HG02588 (cell line): ENCODE measurements at regions not wholly inside any gene's neighbourhood (a gene's known extent, or its start where the extent isn't known, plus 50 kb on each side); places are given as distances from the start of the nearest gene placed in this dataset.

Experiments used
- ATAC-seq: cut with Tn5 transposase; IDR thresholded peaks from one replicate; pipeline ENCODE4 v1.9.1; 2021; ENCODE audit warnings: mild to moderate bottlenecking, moderate library complexity; ENCODE audit not compliant: unreplicated experiment

DNA sequence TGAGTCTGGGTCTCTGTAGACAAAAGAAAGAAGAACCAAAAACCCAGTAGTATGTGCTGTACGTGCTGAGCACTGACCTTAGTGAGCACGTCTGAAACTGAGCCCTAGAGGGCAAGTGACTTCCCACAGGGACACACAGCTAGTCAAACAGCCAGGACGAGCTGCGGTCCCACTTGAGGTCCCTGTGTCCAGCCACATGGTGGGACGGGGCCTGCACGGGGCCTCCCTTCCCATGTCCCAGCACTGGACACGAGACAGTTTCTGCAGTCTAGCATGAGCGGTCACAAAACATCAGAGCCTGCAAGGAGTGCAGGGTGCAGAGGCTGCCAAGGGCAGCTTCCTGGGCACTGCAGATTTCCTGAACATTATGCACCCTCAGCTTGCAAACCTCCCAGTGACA is 121.6 kb downstream of the NCOR2 start:
- ATAC-seq = no peak

DNA sequence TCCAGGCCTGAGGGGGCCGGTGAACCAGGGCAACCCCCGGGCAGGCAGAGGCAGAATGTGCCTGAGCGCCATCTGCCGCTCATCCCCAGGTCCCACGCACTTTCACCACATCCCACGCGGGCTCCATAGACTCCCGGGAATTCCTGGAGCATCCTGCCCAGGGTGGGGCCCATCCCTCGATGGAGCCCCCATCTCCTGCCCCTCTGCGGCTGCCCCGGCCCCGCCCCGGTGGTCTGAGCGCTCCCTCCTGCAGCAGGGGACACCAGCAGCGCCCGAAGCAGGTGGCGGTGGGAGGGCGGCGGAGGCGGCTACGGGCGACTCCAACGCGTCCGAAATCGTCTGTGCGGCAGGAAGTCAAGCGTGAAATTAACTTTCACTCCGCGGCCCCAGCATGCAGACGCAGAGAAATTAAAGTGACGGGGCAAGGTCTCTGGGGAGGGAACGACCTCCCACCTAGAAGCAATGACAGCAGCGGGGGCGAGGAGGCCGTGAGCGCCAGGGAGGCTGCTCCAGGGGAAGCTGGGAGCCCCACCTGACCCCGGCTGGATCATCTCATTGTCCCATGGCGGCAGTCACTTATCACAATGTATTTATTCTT is 122.2 kb downstream of the NCOR2 start:
- ATAC-seq = no peak

DNA sequence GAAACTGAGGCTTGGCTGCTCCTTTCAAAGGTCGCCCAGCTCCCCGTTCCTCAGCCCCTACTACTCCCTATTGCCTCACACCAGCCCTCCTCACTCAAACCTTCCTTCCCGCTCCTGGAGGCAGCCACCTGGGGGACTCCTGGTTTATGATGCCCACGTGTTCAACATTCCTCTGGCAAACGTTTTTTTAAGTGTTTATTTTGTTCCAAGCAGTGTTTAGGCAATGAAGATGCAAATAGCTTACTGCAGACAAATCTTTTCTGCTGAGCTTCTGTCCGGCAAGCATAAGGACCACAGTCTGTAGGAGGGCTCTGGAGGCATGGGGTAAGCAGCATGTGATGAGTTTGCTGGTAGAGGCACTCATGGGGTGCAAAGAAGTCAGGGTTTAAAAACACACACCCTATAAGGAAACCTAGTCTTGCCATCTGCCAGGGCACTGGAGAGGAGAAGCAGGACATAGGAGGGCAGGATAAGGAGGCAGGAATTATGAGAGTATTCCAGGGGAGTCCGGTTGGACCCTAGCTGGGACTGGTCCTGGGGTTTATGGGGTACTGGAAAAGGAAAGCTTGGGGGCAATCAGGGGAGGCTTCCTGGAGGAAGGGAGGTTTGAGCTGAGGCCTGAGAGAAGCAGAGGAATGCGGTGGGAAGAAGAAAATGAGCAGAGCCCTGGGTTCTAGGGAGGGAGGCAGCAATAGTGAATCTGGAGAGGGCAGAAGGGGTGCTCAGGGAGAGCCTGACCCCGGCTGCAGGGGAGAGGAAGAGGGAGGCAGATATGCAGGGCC is 123.3 kb downstream of the NCOR2 start:
- no peak for ATAC-seq

DNA sequence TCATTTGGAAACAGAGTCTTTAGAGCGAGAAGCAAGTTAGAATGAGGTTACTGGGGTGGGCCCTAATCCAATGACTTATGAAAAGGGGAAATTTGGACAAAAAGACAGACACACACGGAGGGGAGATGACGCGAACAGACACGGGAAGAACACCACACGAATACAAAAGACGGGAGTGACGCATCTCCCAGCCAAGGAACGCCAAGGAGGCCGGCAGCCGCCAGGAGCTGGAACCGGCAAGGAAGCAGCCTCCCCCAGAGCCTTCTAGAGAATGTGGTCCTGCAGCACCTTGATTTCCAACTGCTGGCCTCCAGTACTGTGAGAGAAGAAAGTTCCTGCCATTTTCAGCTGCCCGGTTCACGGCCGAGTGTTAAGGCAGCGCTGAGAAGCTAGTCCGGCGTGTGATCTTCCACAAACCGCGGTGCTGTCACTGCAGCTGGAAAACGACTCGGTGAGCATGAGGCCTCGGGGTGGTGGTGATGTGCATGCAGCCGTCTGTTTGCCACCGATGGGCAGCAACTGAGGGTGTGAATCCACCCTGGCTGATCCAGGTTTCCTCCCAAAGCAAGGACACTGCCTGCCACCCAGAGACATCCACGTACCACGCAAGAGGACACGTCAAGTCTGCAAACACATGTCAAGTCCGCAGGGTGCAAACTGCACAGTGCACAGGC is 124.5 kb downstream of the NCOR2 start:
- ATAC-seq = no peak

GRCh38 chr12:124442281-124442680 is 125.1 kb downstream of the NCOR2 start:
- no peak for ATAC-seq

GRCh38 chr12:124441443-124442194 is 125.8 kb downstream of the NCOR2 start:
- no peak for ATAC-seq

DNA sequence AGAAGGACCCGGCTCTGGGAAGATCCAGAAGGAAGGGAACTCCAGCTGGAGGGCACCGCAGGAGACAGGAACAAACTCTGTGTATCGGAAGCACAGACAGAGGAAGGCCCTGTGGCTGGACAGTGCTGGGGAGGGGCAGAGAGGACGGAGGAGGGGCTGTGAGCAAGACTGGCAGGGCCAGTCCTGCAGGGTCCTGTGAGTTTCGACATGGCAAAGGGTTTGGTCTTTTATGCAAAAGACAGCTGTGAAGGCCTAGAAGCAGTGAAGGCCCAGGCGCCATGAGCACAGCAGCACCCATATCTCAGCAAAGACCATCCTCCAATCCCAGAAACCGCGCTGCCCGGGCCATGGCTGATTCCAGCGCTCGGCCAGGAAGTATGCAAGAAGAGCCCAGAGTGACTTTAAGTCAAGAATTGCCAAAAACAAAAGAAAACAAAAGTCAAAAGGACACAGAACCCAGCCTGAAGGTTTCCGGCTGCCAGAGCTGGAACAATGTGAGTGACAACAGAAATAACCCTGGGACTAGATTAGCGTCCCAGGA is 126.5 kb downstream of the NCOR2 start:
- no peak for ATAC-seq

- ATAC-seq = no peak
Observed at GRCh38 chr12:124440031-124440626, 127.3 kb downstream of the NCOR2 start.

GRCh38 chr12:124438437-124439056 is 128.9 kb downstream of the NCOR2 start:
- ATAC-seq = no peak

DNA sequence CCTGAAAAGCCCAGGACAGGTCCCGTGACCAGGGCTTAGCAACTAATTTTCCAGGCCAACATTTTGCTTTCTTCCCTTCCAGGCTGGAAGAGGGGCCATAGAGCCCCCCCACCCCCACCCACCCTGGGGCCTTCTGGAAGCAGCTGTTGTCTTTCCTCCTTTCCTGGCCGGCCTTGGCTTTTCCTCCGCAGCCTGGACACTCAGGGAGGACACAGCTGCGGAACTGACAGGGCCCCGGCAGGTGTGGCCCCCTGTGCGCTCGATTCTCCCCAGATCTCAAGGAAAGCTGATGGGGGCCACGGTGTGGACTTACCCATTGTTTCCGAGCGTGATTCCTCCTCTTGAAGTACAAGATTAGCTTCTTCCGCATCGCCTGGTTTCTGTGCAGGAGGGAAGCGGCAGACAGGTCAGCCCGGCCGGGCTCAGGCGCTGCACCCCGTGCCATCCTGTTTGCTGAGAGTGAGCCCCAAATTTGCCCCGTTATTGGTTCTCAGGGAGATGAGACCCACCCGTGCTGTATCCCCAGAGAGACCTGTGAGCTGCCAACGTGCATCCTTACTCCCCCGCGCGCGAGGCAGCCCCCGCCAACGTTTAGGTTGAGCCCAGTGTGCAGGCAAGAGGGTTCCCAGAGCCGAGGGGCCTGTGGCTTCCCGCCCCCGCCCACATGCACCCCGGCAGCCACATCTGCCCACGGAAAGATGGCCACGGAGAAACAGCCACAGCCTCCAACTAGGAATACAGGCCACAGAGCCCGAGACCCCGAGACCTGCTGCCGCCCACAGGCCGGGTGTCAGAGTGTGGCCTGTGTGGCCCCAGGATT is 129.6 kb downstream of the NCOR2 start:
- ATAC-seq = no peak

- ATAC-seq = no peak
Observed at GRCh38 chr12:124437121-124437520, 130.3 kb downstream of the NCOR2 start.

GRCh38 chr12:124436366-124436765 is 131.0 kb downstream of the NCOR2 start:
- no peak for ATAC-seq

GRCh38 chr12:124435806-124436345 is 131.5 kb downstream of the NCOR2 start:
- no peak for ATAC-seq

DNA sequence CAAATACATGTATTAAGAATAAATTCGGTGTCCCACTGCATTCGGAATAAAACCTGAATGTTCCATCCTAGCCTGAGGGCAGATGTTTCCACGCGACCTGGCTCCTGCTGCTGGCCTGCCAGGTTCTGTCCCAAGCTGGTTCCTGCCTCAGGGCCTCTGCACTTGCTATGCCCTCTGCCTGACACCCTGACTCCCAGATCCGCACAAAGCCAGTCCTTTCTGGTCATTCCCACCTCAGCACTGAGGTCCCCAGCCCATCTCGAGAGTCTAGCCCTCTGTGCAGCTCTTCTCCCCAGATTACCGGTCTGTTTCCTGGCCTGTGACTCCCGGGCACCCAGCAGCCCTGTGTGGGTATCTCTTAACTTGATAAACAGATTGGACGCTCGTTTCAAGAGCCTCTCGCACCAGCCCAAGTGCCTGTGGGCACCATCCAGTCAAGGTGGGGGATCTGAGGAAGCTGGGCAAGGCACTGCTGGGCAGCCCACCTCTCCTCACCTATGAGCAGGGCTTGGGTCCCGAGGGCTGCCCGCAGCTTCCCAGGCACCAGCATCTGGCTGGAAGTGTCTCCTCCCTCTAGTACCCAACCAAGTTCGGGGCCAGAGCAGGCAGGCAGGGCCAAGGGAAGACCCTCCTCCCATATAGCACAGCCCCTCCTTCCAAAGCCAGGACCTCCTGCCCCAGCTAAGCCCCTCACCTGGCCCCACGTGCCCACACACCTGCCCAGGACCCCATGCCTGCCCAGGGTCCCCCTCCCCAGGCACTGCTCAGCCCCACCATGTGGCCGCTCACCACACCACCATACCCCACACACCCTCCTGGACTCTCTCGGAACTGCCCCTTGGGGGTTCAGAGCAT is 132.2 kb downstream of the NCOR2 start:
- no peak for ATAC-seq

DNA sequence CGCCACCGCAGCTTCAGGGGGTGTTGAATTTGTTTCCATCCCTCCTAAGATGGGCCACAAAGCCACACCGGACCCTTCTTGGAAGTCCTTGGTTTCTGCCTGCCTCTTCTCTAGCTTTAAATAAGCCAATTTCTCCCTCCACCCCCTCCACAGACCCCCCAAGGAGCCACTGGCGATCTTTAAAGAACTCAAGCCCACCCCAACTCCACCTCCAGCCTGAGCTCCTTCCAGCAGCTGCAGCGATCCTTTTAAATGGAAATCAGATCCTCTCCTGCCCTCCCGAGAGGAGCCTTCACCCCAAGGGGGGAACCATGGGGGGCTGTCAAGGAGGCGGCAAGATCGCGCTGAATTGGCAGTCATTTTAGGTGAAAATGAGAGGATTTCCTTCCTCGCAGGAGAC is 133.1 kb downstream of the NCOR2 start:
- no peak for ATAC-seq

GRCh38 chr12:124433879-124434278 is 133.5 kb downstream of the NCOR2 start:
- ATAC-seq = no peak

DNA sequence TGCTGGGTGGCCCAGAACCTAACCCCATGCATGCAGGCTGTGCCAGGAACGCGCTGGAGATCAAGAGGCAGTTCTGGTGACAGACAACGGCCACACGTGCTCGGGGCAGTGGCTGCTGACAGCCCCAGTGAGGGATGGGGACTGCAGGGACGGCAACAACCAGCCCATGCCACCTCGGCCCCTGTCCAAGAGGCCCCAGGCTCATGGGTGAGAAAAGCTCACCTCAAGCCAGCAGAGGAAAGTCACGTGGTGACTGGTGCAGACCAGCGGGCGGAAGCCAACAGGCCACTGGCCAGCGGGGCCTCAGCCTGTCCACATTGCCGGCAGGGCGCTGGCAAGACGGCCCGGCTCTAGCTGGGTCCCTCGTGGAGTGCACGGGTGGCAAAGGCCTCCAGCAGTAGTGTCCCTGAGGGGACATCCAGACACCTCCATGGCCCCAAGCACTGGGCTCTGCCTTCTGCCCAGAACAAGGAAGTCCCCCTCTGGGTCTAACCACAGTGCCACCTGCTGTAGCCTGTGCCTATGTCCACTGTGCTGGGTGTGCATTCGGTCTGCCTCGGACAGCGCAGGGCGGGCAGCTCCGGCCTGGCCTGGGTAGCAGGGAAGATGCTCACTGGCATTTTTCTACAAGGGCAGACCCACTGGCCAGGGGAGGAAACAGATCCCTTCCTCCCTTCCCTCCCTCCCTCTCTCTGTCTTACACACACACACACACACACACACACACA is 134.1 kb downstream of the NCOR2 start:
- ATAC-seq = no peak

- ATAC-seq = no peak
Observed at GRCh38 chr12:124432376-124432775, 135.0 kb downstream of the NCOR2 start.
